Adrenal gland (tissue), 5 donors: ENCODE measurements at regions not wholly inside any gene's neighbourhood (a gene's known extent, or its start where the extent isn't known, plus 50 kb on each side); places are given as distances from the start of the nearest gene placed in this dataset.

Experiments
- CTCF ChIP-seq, 6 experiments: fragments of 450-650 bp in 4 of 6; fragments of 200-600 bp in 2 of 6; sonication (generic) in 1 of 6; IDR thresholded peaks; 1 replicate in 5 of 6; 2 replicates in 1 of 6; pipeline versions ENCODE4 v1.5.1 to v1.8.0; 2016 to 2021; ENCODE audit warnings: antibody characterized with exemption in 6 of 6, mild to moderate bottlenecking in 2 of 6, moderate library complexity in 1 of 6
- POLR2A ChIP-seq, 2 donors: fragments of 450-650 bp; IDR thresholded peaks; one replicate each; pipeline ENCODE4 v1.6.1; 2017; ENCODE audit warnings: antibody characterized with exemption in 2 of 2, mild to moderate bottlenecking in 2 of 2, moderate library complexity in 1 of 2
- donor health status: DM: no; HTN: no; CAD: no.

DNA sequence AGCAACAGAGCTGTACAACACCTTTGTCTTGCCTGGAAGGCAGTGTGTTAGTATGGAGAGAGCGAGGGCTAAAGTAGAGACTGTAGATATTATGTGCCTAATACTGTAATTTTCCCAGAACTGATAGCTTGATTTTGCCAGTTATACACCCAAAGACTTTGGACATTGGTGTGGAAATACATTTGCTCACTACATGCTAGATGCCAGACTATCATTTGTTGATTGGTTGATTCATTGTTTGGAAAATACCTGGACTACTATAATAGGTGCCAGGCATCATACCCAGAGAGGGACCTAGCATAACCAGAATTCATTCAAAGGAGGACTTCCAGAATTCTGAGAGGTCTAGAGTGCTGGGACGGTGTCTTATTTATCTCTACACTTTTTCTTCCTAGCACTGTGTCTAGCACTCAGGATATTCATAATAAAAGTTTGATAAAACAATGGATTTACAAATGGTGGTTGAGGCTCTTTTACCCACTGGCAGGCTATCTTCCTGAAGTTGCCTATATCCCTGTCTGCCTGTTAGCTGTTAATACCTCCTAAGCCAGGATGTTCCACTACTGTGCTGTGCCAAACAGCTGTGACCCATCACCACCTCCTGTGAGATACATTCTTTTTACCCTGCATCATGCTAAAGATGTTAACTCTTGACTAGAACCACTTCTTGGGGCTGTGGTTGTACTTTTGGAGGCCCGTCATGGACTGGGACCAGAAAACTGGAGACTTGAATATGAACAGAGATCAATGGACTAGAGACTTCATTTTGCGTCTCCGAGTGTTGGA is 72.2 kb upstream of the FUCA2 start:
- TF ChIP-seq CTCF (IDR thresholded peaks at IDR 0.05) (no peak), POLR2A (IDR thresholded peaks at IDR 0.05) (no peak)
